HG02885 (cell line): ENCODE measurements at regions not wholly inside any gene's neighbourhood (a gene's known extent, or its start where the extent isn't known, plus 50 kb on each side); places are given as distances from the start of the nearest gene placed in this dataset.

Experiments
- ATAC-seq: cut with Tn5 transposase; IDR thresholded peaks from one replicate; pipeline ENCODE4 v1.9.1; 2021; ENCODE audit warnings: mild to moderate bottlenecking; ENCODE audit not compliant: unreplicated experiment, poor library complexity

DNA sequence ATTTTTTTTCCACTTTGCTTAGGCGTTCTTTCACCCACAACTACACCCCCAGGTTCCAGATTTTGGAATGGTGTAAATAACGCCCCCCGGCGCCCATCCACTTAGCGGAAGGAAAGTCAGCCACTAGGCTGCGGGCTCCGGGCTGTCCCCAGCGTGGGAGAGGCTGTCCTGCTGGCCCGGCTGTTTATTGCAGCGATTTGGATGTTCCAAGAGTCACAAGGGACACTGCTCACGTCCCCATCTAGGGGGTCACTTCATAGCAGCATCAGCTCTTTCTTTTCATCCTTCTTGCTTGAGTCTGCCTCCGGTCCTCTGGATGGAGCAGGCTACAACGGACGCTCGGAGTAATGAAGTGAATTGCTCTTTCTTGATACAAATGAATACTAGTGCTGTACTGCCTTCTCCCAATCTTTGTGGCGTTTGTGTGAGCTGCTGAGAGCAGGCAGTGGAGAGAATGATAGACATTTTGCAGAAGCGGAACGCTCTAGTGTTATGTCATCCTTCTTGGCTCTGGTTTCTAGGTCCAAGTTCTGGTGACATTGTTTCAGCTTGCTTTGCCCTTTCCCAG, 50.7 kb upstream of the PAIP2B start:
- no peak for ATAC-seq

DNA sequence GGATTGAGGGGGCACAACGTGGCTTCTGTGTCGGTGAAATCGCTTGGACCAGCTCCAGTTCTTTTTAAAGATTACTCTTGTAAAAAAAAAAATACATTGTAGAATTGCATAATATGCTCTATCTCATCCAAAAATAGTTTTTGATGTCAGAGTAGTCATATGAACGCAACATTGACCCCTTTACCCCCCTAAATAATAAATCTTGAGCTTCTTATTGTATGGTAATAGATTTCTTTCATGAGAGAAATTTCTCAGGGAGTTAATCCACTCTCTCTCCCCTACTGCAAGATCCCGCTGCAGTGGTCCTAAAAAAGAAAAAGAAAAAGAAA, 50.2 kb upstream of the PAIP2B start:
- no peak for ATAC-seq

DNA sequence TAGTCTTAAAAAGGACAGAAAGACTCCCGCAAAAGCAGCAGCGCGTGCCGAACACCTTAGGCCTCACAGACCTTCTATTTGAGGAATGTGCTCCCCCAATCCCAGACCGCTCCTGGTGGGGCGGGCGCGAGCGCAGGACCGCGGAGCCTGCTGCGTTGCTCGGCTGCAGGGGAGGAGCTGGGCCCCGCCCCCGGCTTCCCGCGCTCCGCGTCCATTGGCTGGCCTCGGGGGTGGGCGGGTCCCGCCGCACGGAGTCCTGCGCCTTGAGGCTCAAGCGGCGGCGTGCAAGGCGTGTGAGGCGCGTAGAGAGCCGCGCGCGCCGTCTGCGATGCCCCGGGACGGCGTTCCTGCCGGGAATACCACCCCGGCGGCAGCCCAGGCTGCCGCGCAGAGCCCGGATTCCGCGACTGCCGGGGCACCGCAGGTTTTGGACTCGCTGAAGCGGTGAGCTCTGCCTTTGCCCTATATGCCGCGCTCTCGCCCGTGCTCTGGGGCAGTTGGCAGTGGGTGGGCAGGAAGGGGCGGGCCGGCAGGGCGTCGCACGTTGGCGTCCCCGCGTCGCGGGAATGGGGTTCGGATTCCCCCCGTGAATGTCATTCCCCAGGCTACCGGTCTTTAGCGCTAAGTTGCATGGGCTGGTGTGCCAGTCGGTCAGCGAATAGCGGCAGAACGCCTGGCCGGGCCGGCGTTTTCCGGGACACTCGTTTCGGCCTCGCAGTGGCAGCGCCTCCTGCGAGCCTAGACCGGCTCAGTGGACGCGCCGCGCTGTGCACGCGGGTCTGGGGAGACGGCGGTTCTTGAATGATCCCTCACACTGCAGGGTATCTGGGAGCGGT, 49.6 kb upstream of the PAIP2B start:
- peak; percentile 99 for ATAC-seq
